ENCODE measurements at regions not wholly inside any gene's neighbourhood (a gene's known extent, or its start where the extent isn't known, plus 50 kb on each side); places are given as distances from the start of the nearest gene placed in this dataset.

GRCh38 chr19:34017024-34017423 is 155.3 kb upstream of the LSM14A start:
- Histone ChIP-seq H3K4me2 (replicated peaks; ENCODE audit: extremely low read depth, low read length, poor library complexity, severe bottlenecking) (no peak overlapping the region), H2AFZ (ENCODE audit: insufficient read depth, low read depth, low read length, poor library complexity, severe bottlenecking) (no peak overlapping the region), H4K20me1 (ENCODE audit: insufficient read depth, low read length) (no peaks in the 10 kb centered on the region), H3K4me3 (replicated peaks in 1 of 3; ENCODE audit: low read depth in 2 of 3, low read length in 3 of 3) (no peak overlapping the region), H3K36me3 (replicated peaks in 1 of 2; ENCODE audit: control insufficient read depth in 1 of 2, insufficient read depth in 2 of 2, low read length in 2 of 2) (no peaks in the 10 kb centered on the region), H3K27me3 (ENCODE audit: control insufficient read depth in 2 of 2, insufficient read depth in 2 of 2, low read length in 2 of 2) (peaks cover 0 to 2% of the 10 kb centered on the region in 2 donors), H3K4me1 (ENCODE audit: control insufficient read depth in 1 of 2, insufficient read depth in 2 of 2, low read length in 2 of 2) (no peaks in the 10 kb centered on the region), H3K79me2 (ENCODE audit: insufficient read depth, low read length) (no peaks in the 10 kb centered on the region), H3K9ac (ENCODE audit: insufficient read depth, low read length, poor library complexity, severe bottlenecking) (no peak overlapping the region), H3K27ac (ENCODE audit: low read depth in 1 of 2, low read length in 2 of 2) (no peak overlapping the region), H3K9me3 (replicated peaks in 1 of 2; ENCODE audit: control insufficient read depth in 1 of 2, insufficient read depth in 1 of 2, low read length in 2 of 2) (peaks cover 0 to 2% of the 10 kb centered on the region in 2 donors)
- no peak overlapping the region for H3K4me3 Mint-ChIP-seq
- peaks cover 4 to 27% (median 9%) of the 10 kb centered on the region in 3 donors for H3K27me3 Mint-ChIP-seq (ENCODE audit: low read depth in 3 of 3)
- intact Hi-C loops (cut with micrococcal nuclease): no loop called here
- no peak overlapping the region for H3K27ac Mint-ChIP-seq
- 72% methylated on average over 2 of the region's 3 CpGs for WGBS (ENCODE audit: insufficient coverage)
- H3K36me3 Mint-ChIP-seq: no peaks in the 10 kb centered on the region
- H3K9me3 Mint-ChIP-seq: peaks cover 0 to 7% (median 2%) of the 10 kb centered on the region in 7 donors
- no peaks in the 10 kb centered on the region for H3K4me1 Mint-ChIP-seq
- no peak for TF ChIP-seq CTCF (IDR thresholded peaks at IDR 0.05)
- no peak for DNase-seq

GRCh38 chr19:34017601-34018000 is 154.7 kb upstream of the LSM14A start:
- TF ChIP-seq CTCF (IDR thresholded peaks at IDR 0.05): no peak
- Histone ChIP-seq H3K27me3 (ENCODE audit: control insufficient read depth in 2 of 2, insufficient read depth in 2 of 2, low read length in 2 of 2) (peaks cover 0 to 2% of the 10 kb centered on the region in 2 donors), H2AFZ (ENCODE audit: insufficient read depth, low read depth, low read length, poor library complexity, severe bottlenecking) (no peak overlapping the region), H3K9ac (ENCODE audit: insufficient read depth, low read length, poor library complexity, severe bottlenecking) (no peak overlapping the region), H3K9me3 (replicated peaks in 1 of 2; ENCODE audit: control insufficient read depth in 1 of 2, insufficient read depth in 1 of 2, low read length in 2 of 2) (peaks cover 2 to 4% of the 10 kb centered on the region in 2 donors), H4K20me1 (ENCODE audit: insufficient read depth, low read length) (no peaks in the 10 kb centered on the region), H3K79me2 (ENCODE audit: insufficient read depth, low read length) (no peaks in the 10 kb centered on the region), H3K36me3 (replicated peaks in 1 of 2; ENCODE audit: control insufficient read depth in 1 of 2, insufficient read depth in 2 of 2, low read length in 2 of 2) (no peaks in the 10 kb centered on the region), H3K4me1 (ENCODE audit: control insufficient read depth in 1 of 2, insufficient read depth in 2 of 2, low read length in 2 of 2) (no peaks in the 10 kb centered on the region), H3K4me3 (replicated peaks in 1 of 3; ENCODE audit: low read depth in 2 of 3, low read length in 3 of 3) (no peak overlapping the region), H3K27ac (ENCODE audit: low read depth in 1 of 2, low read length in 2 of 2) (no peak overlapping the region), H3K4me2 (replicated peaks; ENCODE audit: extremely low read depth, low read length, poor library complexity, severe bottlenecking) (no peak overlapping the region)
- Mint-ChIP-seq H3K27me3 (ENCODE audit: low read depth in 3 of 3) (peaks cover 3 to 27% (median 9%) of the 10 kb centered on the region in 3 donors), H3K36me3 (no peaks in the 10 kb centered on the region), H3K9me3 (peaks cover 2 to 9% (median 5%) of the 10 kb centered on the region in 7 donors), H3K4me3 (no peak overlapping the region), H3K27ac (no peak overlapping the region), H3K4me1 (no peaks in the 10 kb centered on the region)
- intact Hi-C loops (cut with micrococcal nuclease): no loop called here
- no peak for DNase-seq
- 88% methylated on average over 4 of the region's 5 CpGs for WGBS (ENCODE audit: insufficient coverage)
